ENCODE measurements at regions not wholly inside any gene's neighbourhood (a gene's known extent, or its start where the extent isn't known, plus 50 kb on each side); places are given as distances from the start of the nearest gene placed in this dataset.

DNA sequence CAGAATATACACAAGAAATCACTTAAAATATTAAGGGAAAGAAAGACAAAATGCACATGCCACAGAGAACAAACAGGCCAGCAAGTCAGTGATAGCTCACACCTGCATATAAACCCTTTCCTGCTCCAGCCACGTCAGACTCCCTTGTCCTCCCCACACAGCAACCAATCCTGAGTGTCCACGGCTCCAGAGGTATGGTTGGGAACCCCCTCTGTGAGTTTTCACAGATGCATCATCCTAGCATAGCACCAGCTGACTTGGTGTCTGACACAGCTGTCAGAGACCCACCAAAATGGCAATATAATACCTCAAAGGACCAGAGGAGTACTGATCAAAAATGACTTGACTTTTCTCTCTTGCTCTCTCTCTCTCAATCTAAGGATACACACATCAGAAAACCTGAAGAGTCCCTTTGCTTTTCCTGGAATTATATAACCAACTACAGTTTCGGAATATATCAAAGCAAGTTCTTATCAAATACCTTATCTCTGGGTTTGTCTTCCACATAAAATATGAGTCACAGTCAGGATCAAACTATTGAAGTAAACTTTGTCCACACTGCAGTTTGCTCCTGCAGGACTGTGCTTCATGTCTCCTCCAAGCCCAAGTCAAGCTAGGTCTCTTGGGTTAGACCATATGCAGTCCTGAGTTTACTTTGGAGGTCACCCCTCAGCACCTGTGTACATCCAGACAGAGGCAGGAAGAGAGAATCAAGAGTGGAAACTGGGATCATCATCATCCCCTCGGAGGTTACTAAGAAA is 187.1 kb upstream of the THBS1 start:
- 27% methylated on average over 4 of the region's 4 CpGs for WGBS (ENCODE audit: missing lambda C conversion rate)
- Histone ChIP-seq H3K9me3 (no peaks in the 10 kb centered on the region), H3K27ac (peak overlapping the region; percentile 30 to 41; a peak in 3 of 6 replicates), H3K4me1 (peaks cover 35% of the 10 kb centered on the region), H3K4me3 (no peak overlapping the region), H3K4me2 (peak overlapping the region; percentile 49)
- TF ChIP-seq CBX8 (IDR thresholded peaks at IDR 0.05), result no peak
- TF ChIP-seq SMC3 (IDR thresholded peaks at IDR 0.05), result no peak
- 0 out of 2 replicates have a peak, but pooled peaks have one; percentile 15 for TF ChIP-seq JUNB (IDR thresholded peaks at IDR 0.05)
- peak; percentile 53; the same call in 1 of the 2 replicates for TF ChIP-seq GATA3 (IDR thresholded peaks at IDR 0.05; ENCODE audit: borderline replicate concordance)
- TF ChIP-seq, protein P1, sequence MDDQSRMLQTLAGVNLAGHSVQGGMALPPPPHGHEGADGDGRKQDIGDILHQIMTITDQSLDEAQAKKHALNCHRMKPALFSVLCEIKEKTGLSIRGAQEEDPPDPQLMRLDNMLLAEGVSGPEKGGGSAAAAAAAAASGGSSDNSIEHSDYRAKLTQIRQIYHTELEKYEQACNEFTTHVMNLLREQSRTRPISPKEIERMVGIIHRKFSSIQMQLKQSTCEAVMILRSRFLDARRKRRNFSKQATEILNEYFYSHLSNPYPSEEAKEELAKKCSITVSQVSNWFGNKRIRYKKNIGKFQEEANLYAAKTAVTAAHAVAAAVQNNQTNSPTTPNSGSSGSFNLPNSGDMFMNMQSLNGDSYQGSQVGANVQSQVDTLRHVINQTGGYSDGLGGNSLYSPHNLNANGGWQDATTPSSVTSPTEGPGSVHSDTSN (IDR thresholded peaks at IDR 0.05), result no peak
- no peak for TF ChIP-seq CEBPB (IDR thresholded peaks at IDR 0.05)
- TF ChIP-seq, protein P2, sequence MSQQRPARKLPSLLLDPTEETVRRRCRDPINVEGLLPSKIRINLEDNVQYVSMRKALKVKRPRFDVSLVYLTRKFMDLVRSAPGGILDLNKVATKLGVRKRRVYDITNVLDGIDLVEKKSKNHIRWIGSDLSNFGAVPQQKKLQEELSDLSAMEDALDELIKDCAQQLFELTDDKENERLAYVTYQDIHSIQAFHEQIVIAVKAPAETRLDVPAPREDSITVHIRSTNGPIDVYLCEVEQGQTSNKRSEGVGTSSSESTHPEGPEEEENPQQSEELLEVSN (IDR thresholded peaks at IDR 0.05; ENCODE audit: borderline replicate concordance, low read depth), result no peak
- TF ChIP-seq BCL3 (IDR thresholded peaks at IDR 0.05), result no peak
- no peak for TF ChIP-seq POLR2A (IDR thresholded peaks at IDR 0.05; ENCODE audit: low read length)
- TF ChIP-seq MAFK (IDR thresholded peaks at IDR 0.05; ENCODE audit: partially characterized antibody), result no peak
- no peak for TF ChIP-seq KDM1A (IDR thresholded peaks at IDR 0.05; ENCODE audit: low read depth)
- no peak for TF ChIP-seq RCOR1 (IDR thresholded peaks at IDR 0.05; ENCODE audit: low read depth, low read length)
- TF ChIP-seq EHMT2 (IDR thresholded peaks at IDR 0.05; ENCODE audit: low read depth), result no peak
- DNase-seq (ENCODE audit: low read depth in 1 of 2, low spot score in 1 of 2), result peak in 1 of 2 experiments; percentile 14
- peak; percentile 41 to 64 for ATAC-seq
- POLR2A ChIA-PET, result interaction anchor here (0.9 kb wide), 1 partner anchor 187 kb away, joined by 4 read pairs; the partner anchor contains the start of gene THBS1
- CTCF ChIA-PET, result interaction anchor here (1.0 to 1.7 kb wide), 4 partner anchors 10 to 686 kb away, joined by 3 to 10 read pairs (median 3); partner anchors contain the start of gene THBS1
- FAIRE-seq, result no peak

- Histone ChIP-seq H3K4me3 (no peak overlapping the region), H3K9me3 (no peaks in the 10 kb centered on the region), H3K4me1 (peaks cover 35% of the 10 kb centered on the region), H3K27ac (peak overlapping the region; percentile 30 to 41; a peak in 2 of 6 replicates), H3K4me2 (peak overlapping the region; percentile 49)
- FAIRE-seq, result no peak
- POLR2A ChIA-PET, result interaction anchor here (0.9 kb wide), 1 partner anchor 186 kb away, joined by 4 read pairs; the partner anchor contains the start of gene THBS1
- CTCF ChIA-PET, result interaction anchor here (1.0 to 1.7 kb wide), 4 partner anchors 9 to 687 kb away, joined by 3 to 10 read pairs (median 3); partner anchors contain the start of gene THBS1
- no peak for DNase-seq (ENCODE audit: low read depth in 1 of 2, low spot score in 1 of 2)
- ATAC-seq, result no peak
- TF ChIP-seq POLR2A (IDR thresholded peaks at IDR 0.05; ENCODE audit: low read length) (no peak), JUNB (IDR thresholded peaks at IDR 0.05) (no peak), CEBPB (IDR thresholded peaks at IDR 0.05) (no peak), GATA3 (IDR thresholded peaks at IDR 0.05; ENCODE audit: borderline replicate concordance) (peak; percentile 36; the same call in 1 of the 2 replicates), HMGXB4 (CRISPR knock-in tag; IDR thresholded peaks at IDR 0.05; ENCODE audit: borderline replicate concordance) (no peak)
These were observed 186.4 kb upstream of the THBS1 start for GRCh38 chr15:39394496-39394895.

- peaks cover 31% of the 10 kb centered on the region for H3K4me1 ChIP-seq
These were observed 183.8 kb upstream of the THBS1 start for GRCh38 chr15:39396979-39397615.

More at GRCh38 chr15:39396979-39397615, 183.8 kb upstream of the THBS1 start:
- H3K4me2 ChIP-seq, result no peak overlapping the region
- POLR2A ChIA-PET, result no interaction called here
- no peak overlapping the region for H3K27ac ChIP-seq
- FAIRE-seq (no peak), DNase-seq (ENCODE audit: low read depth in 1 of 2, low spot score in 1 of 2) (no peak), ATAC-seq (no peak)
- 87% methylated on average over 8 of the region's 8 CpGs for WGBS (ENCODE audit: missing lambda C conversion rate)
- no peaks in the 10 kb centered on the region for H3K9me3 ChIP-seq
- CTCF ChIA-PET, result interaction anchor here (0.7 to 1.8 kb wide), 5 partner anchors 14 to 224 kb away, joined by 3 to 4 read pairs (median 3); no protein-coding TSS in a partner anchor
- TF ChIP-seq FOXS1 (CRISPR knock-in tag; IDR thresholded peaks at IDR 0.05) (no peak), MAFK (IDR thresholded peaks at IDR 0.05; ENCODE audit: partially characterized antibody) (no peak), HOXB13 (CRISPR knock-in tag; IDR thresholded peaks at IDR 0.05; ENCODE audit: low read depth) (no peak), RARB (CRISPR knock-in tag; IDR thresholded peaks at IDR 0.05) (no peak), ZSCAN20 (CRISPR knock-in tag; IDR thresholded peaks at IDR 0.05) (no peak), ZC3H11A (IDR thresholded peaks at IDR 0.05) (no peak), CBX2 (IDR thresholded peaks at IDR 0.05; ENCODE audit: borderline replicate concordance, low read depth) (no peak), SMC3 (IDR thresholded peaks at IDR 0.05) (no peak), TP53 (CRISPR knock-in tag; IDR thresholded peaks at IDR 0.05) (no peak), HOXA7 (CRISPR knock-in tag; IDR thresholded peaks at IDR 0.05) (no peak), HMGXB4 (CRISPR knock-in tag; IDR thresholded peaks at IDR 0.05; ENCODE audit: borderline replicate concordance) (no peak), HES2 (IDR thresholded peaks at IDR 0.05) (no peak)
- H3K4me3 ChIP-seq, result no peak overlapping the region

All from A549 (cell line).